Erythroblast (primary cell): ENCODE measurements at regions not wholly inside any gene's neighbourhood (a gene's known extent, or its start where the extent isn't known, plus 50 kb on each side); places are given as distances from the start of the nearest gene placed in this dataset.

Experiments
- GATA1 ChIP-seq: IDR thresholded peaks from 2 replicates; pipeline ENCODE4 v1.6.1; 2011; ENCODE audit warnings: low read depth, mild to moderate bottlenecking, control low read depth, low read length, moderate library complexity
- POLR2A ChIP-seq: IDR thresholded peaks from 2 replicates; pipeline ENCODE4 v1.6.1; 2011; ENCODE audit warnings: mild to moderate bottlenecking, low read length

- no peak for TF ChIP-seq POLR2A
- no peak for TF ChIP-seq GATA1
Measured at GRCh38 chr12:97321621-97322020, 141.0 kb upstream of the RMST start.
